ENCODE measurements at regions not wholly inside any gene's neighbourhood (a gene's known extent, or its start where the extent isn't known, plus 50 kb on each side); places are given as distances from the start of the nearest gene placed in this dataset.

DNA sequence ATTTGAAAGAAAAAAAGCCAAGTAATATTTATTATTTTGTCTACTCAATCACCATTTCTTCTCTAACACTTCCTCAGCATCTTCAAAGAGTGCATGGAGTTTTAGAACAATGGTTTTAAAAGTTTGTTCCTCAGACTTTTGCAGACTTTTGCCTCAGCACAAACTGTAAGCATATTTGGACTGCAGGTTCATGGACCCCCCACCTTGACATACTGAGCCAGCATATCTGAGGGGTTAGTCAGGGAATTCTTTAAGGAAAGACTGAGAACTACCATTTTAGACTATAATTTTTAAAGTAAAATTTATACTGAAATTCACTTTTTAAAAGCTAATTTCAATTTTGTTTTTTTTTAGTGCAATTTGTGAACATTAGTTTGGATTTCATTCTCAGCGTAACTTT, 1676.8 kb upstream of the PCDH20 start:
- Histone ChIP-seq H3F3A (ENCODE audit: control insufficient read depth, insufficient read depth) (no peaks in the 10 kb centered on the region), H3K36me3 (ENCODE audit: control insufficient read depth, low read length) (no peaks in the 10 kb centered on the region), H3K4me1 (ENCODE audit: control insufficient read depth, low read length) (no peaks in the 10 kb centered on the region), H3K9me2 (replicated peaks; ENCODE audit: control insufficient read depth, low read length) (no peaks in the 10 kb centered on the region), H3K9me3 (ENCODE audit: control insufficient read depth, insufficient read depth, low read length) (no peaks in the 10 kb centered on the region), H3K4me2 (ENCODE audit: low read length) (no peak overlapping the region), H3K27ac (ENCODE audit: low read depth, low read length) (no peak overlapping the region), H3K27me3 (ENCODE audit: control insufficient read depth, low read length) (no peaks in the 10 kb centered on the region), H3K4me3 (ENCODE audit: low read length) (no peak overlapping the region), H3K79me2 (ENCODE audit: control insufficient read depth, low read length) (no peaks in the 10 kb centered on the region), H4K20me1 (ENCODE audit: control insufficient read depth, insufficient read depth, low read depth, low read length) (no peaks in the 10 kb centered on the region)
- no peak for TF ChIP-seq EZH2phosphoT487 (IDR thresholded peaks at IDR 0.05; ENCODE audit: borderline replicate concordance, low read length)

DNA sequence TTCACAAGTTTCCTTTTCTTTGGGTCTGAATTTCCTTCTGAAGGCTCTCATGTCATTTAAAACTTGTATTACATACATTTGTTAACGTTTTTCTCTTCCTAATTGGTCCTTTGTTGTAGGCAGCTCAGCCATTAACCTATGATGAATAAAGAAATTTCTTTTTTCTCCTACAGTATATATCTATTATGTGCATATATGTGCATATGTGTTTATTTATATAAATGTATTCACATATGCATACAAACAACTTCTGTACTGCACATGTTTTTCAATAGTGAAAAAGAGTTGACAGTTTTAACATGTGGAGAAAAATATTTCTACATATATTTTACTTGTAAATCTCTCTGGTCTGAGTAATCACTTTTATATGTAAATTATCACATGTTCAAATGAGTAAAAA, 1674.9 kb upstream of the PCDH20 start:
- Histone ChIP-seq H3K79me2 (ENCODE audit: control insufficient read depth, low read length) (no peaks in the 10 kb centered on the region), H3K4me2 (ENCODE audit: low read length) (no peak overlapping the region), H3K36me3 (ENCODE audit: control insufficient read depth, low read length) (no peaks in the 10 kb centered on the region), H3F3A (ENCODE audit: control insufficient read depth, insufficient read depth) (no peaks in the 10 kb centered on the region), H3K9me3 (ENCODE audit: control insufficient read depth, insufficient read depth, low read length) (no peaks in the 10 kb centered on the region), H3K27me3 (ENCODE audit: control insufficient read depth, low read length) (no peaks in the 10 kb centered on the region), H3K4me3 (ENCODE audit: low read length) (no peak overlapping the region), H3K9me2 (replicated peaks; ENCODE audit: control insufficient read depth, low read length) (no peaks in the 10 kb centered on the region), H4K20me1 (ENCODE audit: control insufficient read depth, insufficient read depth, low read depth, low read length) (no peaks in the 10 kb centered on the region), H3K4me1 (ENCODE audit: control insufficient read depth, low read length) (no peaks in the 10 kb centered on the region), H3K27ac (ENCODE audit: low read depth, low read length) (no peak overlapping the region)
- TF ChIP-seq, protein P1, sequence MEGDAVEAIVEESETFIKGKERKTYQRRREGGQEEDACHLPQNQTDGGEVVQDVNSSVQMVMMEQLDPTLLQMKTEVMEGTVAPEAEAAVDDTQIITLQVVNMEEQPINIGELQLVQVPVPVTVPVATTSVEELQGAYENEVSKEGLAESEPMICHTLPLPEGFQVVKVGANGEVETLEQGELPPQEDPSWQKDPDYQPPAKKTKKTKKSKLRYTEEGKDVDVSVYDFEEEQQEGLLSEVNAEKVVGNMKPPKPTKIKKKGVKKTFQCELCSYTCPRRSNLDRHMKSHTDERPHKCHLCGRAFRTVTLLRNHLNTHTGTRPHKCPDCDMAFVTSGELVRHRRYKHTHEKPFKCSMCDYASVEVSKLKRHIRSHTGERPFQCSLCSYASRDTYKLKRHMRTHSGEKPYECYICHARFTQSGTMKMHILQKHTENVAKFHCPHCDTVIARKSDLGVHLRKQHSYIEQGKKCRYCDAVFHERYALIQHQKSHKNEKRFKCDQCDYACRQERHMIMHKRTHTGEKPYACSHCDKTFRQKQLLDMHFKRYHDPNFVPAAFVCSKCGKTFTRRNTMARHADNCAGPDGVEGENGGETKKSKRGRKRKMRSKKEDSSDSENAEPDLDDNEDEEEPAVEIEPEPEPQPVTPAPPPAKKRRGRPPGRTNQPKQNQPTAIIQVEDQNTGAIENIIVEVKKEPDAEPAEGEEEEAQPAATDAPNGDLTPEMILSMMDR (IDR thresholded peaks at IDR 0.05; ENCODE audit: low read depth, low read length, poor library complexity, severe bottlenecking), result no peak

GRCh38 chr13:63088226-63088625, 1672.6 kb upstream of the PCDH20 start:
- Histone ChIP-seq H3F3A (ENCODE audit: control insufficient read depth, insufficient read depth) (no peaks in the 10 kb centered on the region), H4K20me1 (ENCODE audit: control insufficient read depth, insufficient read depth, low read depth, low read length) (no peaks in the 10 kb centered on the region), H3K4me1 (ENCODE audit: control insufficient read depth, low read length) (no peaks in the 10 kb centered on the region), H3K9me2 (replicated peaks; ENCODE audit: control insufficient read depth, low read length) (no peaks in the 10 kb centered on the region), H3K36me3 (ENCODE audit: control insufficient read depth, low read length) (no peaks in the 10 kb centered on the region), H3K27me3 (ENCODE audit: control insufficient read depth, low read length) (no peaks in the 10 kb centered on the region), H3K79me2 (ENCODE audit: control insufficient read depth, low read length) (no peaks in the 10 kb centered on the region), H3K27ac (ENCODE audit: low read depth, low read length) (no peak overlapping the region), H3K4me3 (ENCODE audit: low read length) (no peak overlapping the region), H3K9me3 (ENCODE audit: control insufficient read depth, insufficient read depth, low read length) (no peaks in the 10 kb centered on the region), H3K4me2 (ENCODE audit: low read length) (no peak overlapping the region)
- no peak for TF ChIP-seq EZH2phosphoT487 (IDR thresholded peaks at IDR 0.05; ENCODE audit: borderline replicate concordance, low read length)
- TF ChIP-seq, protein P1 (IDR thresholded peaks at IDR 0.05; ENCODE audit: low read depth, low read length, poor library complexity, severe bottlenecking), result no peak

GRCh38 chr13:63086286-63086685, 1670.6 kb upstream of the PCDH20 start:
- TF ChIP-seq, protein P1 (IDR thresholded peaks at IDR 0.05; ENCODE audit: low read depth, low read length, poor library complexity, severe bottlenecking), result no peak
- no peak for TF ChIP-seq EZH2phosphoT487 (IDR thresholded peaks at IDR 0.05; ENCODE audit: borderline replicate concordance, low read length)
- Histone ChIP-seq H3K79me2 (ENCODE audit: control insufficient read depth, low read length) (no peaks in the 10 kb centered on the region), H3K4me1 (ENCODE audit: control insufficient read depth, low read length) (no peaks in the 10 kb centered on the region), H3K4me3 (ENCODE audit: low read length) (no peak overlapping the region), H3K36me3 (ENCODE audit: control insufficient read depth, low read length) (no peaks in the 10 kb centered on the region), H3K9me3 (ENCODE audit: control insufficient read depth, insufficient read depth, low read length) (no peaks in the 10 kb centered on the region), H3K4me2 (ENCODE audit: low read length) (no peak overlapping the region), H3F3A (ENCODE audit: control insufficient read depth, insufficient read depth) (no peaks in the 10 kb centered on the region), H3K27ac (ENCODE audit: low read depth, low read length) (no peak overlapping the region), H3K27me3 (ENCODE audit: control insufficient read depth, low read length) (no peaks in the 10 kb centered on the region), H4K20me1 (ENCODE audit: control insufficient read depth, insufficient read depth, low read depth, low read length) (no peaks in the 10 kb centered on the region), H3K9me2 (replicated peaks; ENCODE audit: control insufficient read depth, low read length) (no peaks in the 10 kb centered on the region)
